Activated T-cell treated with anti-CD3 and anti-CD28 coated beads for 4 hours (primary cell): ENCODE measurements at regions not wholly inside any gene's neighbourhood (a gene's known extent, or its start where the extent isn't known, plus 50 kb on each side); places are given as distances from the start of the nearest gene placed in this dataset.
"Not testable (repeated sequence)": the region's sequence is repeated elsewhere in the genome, so short reads cannot be mapped to it uniquely, and the experiment has no call there.

Source experiments
- DNase-seq: peaks from one replicate; pipeline ENCODE4 v3.0.0-alpha.2; 2020

DNA sequence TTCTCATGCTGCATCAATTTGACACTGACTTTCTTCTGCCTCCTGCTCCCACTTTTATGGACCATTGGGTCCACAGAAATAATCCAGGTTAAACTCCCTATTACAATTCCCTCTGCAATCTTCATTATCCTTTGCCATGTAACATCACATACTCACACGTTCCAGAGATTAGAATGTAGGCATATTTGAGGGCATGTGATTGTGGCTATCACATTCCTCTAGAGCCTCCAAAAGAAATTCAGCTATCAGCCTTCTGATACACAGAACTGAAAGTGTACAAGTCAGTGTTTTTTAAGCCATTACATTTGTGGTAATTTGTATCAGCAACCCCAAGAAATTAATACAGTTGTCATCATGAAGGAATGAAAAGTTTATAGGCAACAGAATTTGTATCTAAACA is 892.4 kb downstream of the RPS29 start:
- no peak for DNase-seq

DNA sequence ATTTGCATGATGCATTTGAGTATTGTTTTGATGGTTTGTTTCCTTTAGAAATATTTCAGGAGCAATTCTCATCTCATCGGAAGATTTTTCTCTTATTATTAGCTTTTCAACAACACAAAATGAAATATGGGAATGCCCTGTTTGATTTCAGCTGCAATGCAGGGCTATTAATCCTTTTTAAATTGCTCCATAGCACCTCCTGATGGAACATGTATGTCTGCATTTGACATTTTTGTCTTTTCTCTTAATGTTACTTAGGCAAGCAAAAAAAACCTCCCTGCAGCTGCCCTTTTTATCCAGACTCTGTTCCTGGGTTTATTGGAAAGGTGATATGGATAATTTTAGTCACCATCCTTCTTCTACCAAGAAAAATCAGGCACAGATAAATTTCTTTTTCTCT is 895.8 kb downstream of the RPS29 start:
- DNase-seq = no peak

GRCh38 chr14:48686650-48687049 is 899.5 kb downstream of the RPS29 start:
- no peak for DNase-seq

GRCh38 chr14:48672506-48672905 is 913.7 kb downstream of the RPS29 start:
- no peak for DNase-seq

DNA sequence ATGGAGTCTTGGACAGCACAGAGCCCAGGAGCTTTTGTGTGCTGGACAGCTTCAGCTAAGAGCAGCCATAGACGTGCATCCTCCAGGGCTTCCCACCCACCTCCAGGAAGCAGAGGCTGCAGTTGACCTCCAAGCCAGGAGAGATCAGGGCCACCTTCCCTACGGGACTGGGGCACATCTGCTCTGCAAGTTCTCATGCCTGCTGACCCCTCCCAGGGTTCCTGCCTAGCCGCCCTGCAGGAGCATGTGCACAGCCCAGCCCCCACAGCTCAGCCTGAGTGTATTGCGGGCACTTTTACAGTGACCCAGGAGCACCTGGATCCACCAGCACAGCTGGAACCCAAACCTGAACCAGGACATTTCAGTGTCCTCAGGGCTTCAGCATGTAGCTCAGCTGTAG is 915.2 kb downstream of the RPS29 start:
- no peak for DNase-seq

GRCh38 chr14:48665077-48665784 is 920.9 kb downstream of the RPS29 start:
- DNase-seq = no peak

DNA sequence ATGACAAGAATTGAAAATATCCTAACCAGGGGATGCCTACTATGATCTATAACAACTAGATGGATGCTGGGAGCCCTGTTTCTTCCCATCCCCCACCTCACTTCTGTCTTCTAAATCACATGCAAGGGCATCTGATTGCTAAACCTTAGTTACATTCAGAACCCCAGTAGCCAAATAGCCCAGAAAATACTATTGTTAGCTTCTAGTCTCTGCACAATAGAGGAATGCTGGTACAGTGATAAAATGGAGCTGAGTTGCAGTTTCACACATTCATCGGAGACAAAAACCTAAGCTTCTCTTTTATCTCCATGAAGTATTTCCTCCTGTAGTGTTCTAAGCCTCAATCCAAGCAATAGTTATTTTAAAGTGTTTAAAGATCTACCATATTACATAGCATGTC is 942.9 kb downstream of the RPS29 start:
- DNase-seq = no peak

DNA sequence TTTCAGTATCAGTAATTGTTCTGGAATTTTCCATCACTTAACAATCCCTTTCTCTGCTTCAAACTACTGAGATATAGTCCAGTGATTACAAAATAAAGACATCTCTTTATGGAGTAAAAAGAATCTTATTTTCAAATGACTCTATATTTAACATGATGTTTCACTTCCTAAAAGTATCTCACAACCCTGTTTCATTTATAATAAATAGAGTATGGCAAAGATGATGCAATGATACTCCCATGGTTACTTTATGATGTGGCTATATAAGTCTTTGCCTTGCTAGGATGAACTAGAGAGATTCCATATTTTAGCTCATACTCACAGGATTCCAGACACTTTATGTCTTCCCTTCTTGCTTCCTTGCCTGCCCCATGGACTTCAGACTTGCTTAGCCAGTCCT is 953.5 kb upstream of the MDGA2 start:
- DNase-seq = no peak

GRCh38 chr14:48622980-48623379 is 947.6 kb upstream of the MDGA2 start:
- DNase-seq = no peak

GRCh38 chr14:48618057-48618456 is 942.7 kb upstream of the MDGA2 start:
- no peak for DNase-seq

DNA sequence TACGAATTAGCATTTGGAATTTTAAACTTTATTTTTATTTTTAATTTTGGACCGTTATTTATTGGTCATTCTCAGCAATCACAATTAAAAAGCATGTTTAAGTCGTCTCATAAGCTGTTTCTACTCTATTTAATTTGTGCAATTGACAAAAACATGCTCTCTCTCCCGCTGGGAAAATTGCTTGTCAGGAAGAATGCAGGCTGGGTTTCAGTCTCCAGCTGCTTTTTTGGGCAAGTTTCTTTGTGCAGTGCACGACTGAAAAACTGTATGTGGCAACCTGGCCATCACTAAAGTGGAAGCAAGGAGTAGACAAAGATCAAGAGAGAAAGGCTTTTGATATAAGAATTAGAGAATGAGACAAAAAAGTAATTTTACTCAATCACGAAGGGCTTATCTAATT is 941.5 kb upstream of the MDGA2 start:
- no peak for DNase-seq

GRCh38 chr14:48615618-48616017 is 940.2 kb upstream of the MDGA2 start:
- no peak for DNase-seq

- DNase-seq = no peak
Measured at GRCh38 chr14:48614003-48614402, 938.6 kb upstream of the MDGA2 start.

DNA sequence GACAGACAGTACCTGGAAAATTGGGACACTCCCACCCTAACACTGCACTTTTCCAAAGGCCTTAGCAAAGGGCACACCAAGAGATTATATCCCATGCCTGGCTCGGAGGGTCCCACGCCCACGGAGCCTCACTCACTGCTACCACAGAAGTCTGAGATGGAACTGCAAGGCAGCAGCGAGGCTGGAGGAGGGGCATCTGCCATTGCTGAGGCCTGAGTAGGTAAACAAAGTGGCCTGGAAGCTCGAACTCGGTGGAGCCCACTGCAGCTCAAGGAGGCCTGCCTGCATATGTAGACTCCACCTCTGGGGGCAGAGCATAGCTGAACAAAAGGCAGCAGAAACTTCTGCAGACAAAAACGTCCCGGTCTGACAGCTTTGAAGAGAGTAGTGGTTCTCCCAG is 931.6 kb upstream of the MDGA2 start:
- DNase-seq = not testable (repeated sequence)

- no peak for DNase-seq
Measured at GRCh38 chr14:48598458-48598857, 923.1 kb upstream of the MDGA2 start.

DNA sequence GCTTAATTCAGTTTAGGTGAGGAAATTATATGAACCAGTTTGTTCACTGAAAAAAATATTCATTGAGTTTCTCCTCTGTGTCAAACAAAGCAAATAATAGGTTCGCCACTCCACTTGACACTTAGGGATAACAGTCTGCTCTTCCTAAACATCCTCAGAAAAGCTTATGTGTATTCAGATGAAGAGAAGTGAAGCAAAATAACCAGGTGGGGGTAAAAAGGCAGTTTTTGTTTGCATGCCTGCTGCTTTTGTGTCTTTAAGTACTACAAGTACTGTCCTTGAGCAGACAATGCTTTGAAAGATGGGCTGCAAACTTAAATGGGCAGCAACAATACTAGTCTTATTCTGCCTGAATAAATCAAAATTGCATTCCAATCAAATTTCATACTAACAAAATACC is 910.7 kb upstream of the MDGA2 start:
- DNase-seq = no peak

DNA sequence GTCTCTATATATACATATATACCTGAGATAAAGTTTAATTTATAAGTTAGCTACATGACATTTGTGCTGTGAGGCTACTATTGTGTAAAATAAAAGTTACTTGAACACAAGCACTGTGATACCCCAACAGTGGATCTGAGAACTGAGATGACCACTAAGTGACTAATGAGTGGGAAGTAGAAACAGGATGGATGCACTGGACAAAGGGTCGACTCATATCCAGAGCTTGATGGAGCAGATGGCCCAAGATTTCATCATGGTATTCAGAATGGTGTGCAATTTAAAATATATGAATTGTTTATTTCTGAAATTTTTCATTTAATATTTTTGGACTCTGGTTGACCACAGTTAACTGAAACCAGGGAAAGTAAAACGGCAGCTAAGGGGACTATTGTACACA is 908.6 kb upstream of the MDGA2 start:
- no peak for DNase-seq

GRCh38 chr14:48582938-48583337 is 907.5 kb upstream of the MDGA2 start:
- no peak for DNase-seq

GRCh38 chr14:48580692-48581091 is 905.3 kb upstream of the MDGA2 start:
- DNase-seq = no peak

- no peak for DNase-seq
Measured at GRCh38 chr14:48575772-48576171, 900.4 kb upstream of the MDGA2 start.

GRCh38 chr14:48568688-48569087 is 893.3 kb upstream of the MDGA2 start:
- DNase-seq = no peak

DNA sequence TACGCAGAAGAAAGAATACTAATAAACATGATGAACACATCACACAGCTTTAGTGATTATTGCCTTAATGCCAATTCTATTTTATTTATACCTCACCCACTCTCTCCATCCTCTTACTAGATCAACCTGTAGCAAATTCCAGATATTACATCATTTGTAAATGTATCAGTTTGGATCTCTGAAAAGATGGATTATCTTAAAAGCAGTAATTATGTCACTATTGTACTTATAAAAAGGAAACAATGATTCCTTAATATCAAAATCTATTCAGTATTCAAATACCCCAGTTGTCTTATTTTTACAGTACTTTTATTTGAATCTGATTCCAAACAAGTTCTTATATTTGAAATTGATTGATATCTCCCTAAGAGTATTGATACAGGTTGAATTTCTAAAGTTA is 892.8 kb upstream of the MDGA2 start:
- no peak for DNase-seq

DNA sequence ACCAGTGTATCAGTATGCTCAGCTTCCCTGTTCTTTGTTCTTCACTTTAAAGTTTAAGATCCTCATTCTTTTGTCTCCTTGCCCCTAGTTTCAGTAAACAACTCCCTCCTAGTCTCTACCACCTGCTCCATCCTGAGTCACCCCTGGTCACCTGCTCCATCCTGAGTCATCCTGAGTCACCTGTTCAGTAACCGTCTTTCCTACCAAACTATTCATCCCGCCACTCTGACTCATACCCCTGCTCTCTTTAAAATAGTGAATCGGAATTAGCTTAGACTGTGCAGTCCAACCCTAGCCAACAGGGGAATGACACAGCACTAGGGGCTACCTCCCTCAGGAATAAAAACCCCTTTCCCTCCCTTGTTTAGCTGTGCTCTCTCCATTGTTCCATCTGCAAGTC is 888.1 kb upstream of the MDGA2 start:
- no peak for DNase-seq

DNA sequence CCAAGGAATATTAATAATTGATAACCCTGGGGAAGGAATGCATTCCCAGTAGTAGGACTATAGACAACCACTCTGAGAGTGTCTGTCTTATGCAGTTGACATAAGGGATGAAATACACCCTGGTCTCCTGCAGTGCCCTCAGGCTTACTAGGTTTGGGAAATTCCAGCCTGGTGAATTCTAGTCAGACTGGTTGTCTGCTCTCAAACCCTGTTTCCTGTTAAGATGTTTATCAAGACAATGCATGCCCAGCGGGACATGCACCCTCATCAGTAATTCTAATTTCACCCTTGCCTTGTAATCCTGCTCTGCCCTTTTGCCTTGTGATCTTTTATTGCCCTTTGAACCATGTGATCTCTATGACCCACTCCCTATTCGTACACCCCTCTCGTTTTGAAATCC is 886.0 kb upstream of the MDGA2 start:
- DNase-seq = not testable (repeated sequence)

DNA sequence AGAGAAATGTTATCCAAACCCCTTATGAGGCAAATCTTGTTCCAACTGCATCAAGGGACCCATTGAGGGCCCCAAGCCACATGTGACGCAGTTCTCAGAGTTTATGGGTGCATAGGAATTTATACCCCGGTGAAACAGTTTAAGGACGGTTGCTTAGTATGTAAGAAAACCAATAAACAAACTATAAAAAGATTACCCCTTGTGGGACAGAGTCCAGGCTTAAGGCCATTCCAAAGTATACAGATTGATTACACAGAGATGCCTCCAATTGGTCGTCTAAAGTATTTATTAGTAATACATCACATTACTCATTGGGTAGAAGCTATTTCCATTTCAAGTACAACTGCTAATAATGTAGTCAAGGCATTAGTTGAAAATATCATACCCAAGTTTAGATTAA is 885.0 kb upstream of the MDGA2 start:
- no peak for DNase-seq

DNA sequence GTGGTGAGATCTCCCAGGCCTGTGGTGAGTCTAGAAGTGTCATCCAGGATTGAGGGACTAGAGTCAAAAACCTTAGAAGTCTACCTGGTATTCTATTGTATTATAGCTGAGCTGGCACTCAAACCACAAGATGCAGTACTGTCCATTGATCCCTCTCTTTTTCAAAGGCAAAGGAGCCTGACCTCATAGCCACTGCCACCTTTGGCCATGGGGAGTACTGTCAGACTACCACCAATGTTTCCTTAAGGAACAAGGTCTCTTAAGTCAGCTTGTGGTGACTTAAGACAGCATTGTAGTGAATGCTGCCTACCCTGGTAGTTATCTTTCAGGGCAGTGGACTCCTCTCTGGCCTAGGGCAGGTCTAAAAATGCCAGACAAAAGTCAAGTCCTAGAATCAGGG is 878.0 kb upstream of the MDGA2 start:
- no peak for DNase-seq
